HepG2 (cell line): ENCODE measurements at regions not wholly inside any gene's neighbourhood (a gene's known extent, or its start where the extent isn't known, plus 50 kb on each side); places are given as distances from the start of the nearest gene placed in this dataset.

Experiments
- small RNA-seq, 3 experiments: library from RNA; depleted of rRNA; stranded (forward); fragments of <200 nt; gene quantifications; one replicate each; pipeline ENCODE3, GENCODE V24; 2012; ENCODE audit warnings: low read depth in 2 of 3, low replicate concordance in 1 of 3; ENCODE audit not compliant: insufficient read length in 3 of 3, insufficient read depth in 2 of 3

Small RNAs in the stretch of these regions (small RNA-seq; reads per million reads assigned to genes)
- 0 reads per million in 3 experiments for gene AC092451.1
- gene RNU4-67P = 0 to 0.97 (median 0) reads per million in 3 experiments
